ENCODE measurements at regions not wholly inside any gene's neighbourhood (a gene's known extent, or its start where the extent isn't known, plus 50 kb on each side); places are given as distances from the start of the nearest gene placed in this dataset.
"Not testable (repeated sequence)": the region's sequence is repeated elsewhere in the genome, so short reads cannot be mapped to it uniquely, and the experiment has no call there.

DNA sequence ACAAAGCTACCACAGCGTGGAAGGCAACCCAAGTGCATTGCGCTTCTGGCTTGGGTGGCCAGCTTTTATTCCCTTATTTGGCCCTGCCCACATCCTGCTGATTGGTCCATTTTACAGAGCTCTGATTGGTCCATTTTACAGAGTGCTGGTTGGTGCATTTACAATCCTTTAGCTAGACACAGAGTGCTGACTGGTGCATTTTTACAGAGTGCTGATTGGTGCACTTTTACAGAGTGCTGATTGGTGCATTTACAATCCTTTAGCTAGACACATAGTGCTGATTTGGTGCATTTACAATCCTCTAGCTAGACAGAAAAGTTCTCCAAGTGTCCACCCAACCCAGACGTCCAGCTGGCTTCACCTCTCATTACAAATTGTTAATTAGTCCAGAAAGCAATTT is 1936.6 kb upstream of the AGA start:
- TF ChIP-seq TAF1 (IDR thresholded peaks at IDR 0.05; ENCODE audit: borderline replicate concordance, low read depth, low read length); POLR2A (IDR thresholded peaks at IDR 0.05; ENCODE audit: low read depth, low read length): not testable (repeated sequence)
